CD4-positive, alpha-beta memory T cell (primary cell): ENCODE measurements at regions not wholly inside any gene's neighbourhood (a gene's known extent, or its start where the extent isn't known, plus 50 kb on each side); places are given as distances from the start of the nearest gene placed in this dataset.

Experiments used
- CTCF ChIA-PET: fragments of 350-600 bp; sonication (Branson Sonifier 250); formaldehyde crosslinking; loops from one replicate; lab custom pipeline; 2021; ENCODE audit warnings: inconsistent platforms; ENCODE audit not compliant: partially characterized antibody; lab: Charles Lee
- POLR2A ChIA-PET: fragments of 350-600 bp; sonication (Branson Sonifier 250); formaldehyde crosslinking; loops from one replicate; lab custom pipeline; 2021; ENCODE audit not compliant: partially characterized antibody; lab: Charles Lee
- DNase-seq, 5 donors: peaks; one replicate each; pipeline versions ENCODE4 v3.0.0 to v3.0.0-alpha.2; 2020 to 2022; ENCODE audit warnings: mixed read lengths in 1 of 5
- H3K27ac ChIP-seq: one replicate; pipeline ENCODE4 v1.7.0; 2013; ENCODE audit warnings: low read depth, low read length
- H3K27me3 ChIP-seq: 2 replicates; pipeline ENCODE4 v1.7.0; 2013; ENCODE audit warnings: mild to moderate bottlenecking, low read length, moderate library complexity; ENCODE audit not compliant: insufficient read depth
- H3K36me3 ChIP-seq: 2 replicates; pipeline ENCODE4 v1.7.0; 2013; ENCODE audit warnings: mild to moderate bottlenecking, low read length, moderate library complexity; ENCODE audit not compliant: insufficient read depth
- H3K4me1 ChIP-seq: 2 replicates; pipeline ENCODE4 v1.7.0; 2013; ENCODE audit warnings: mild to moderate bottlenecking, low read length, moderate library complexity; ENCODE audit not compliant: insufficient read depth
- H3K4me3 ChIP-seq, 2 donors: one replicate each; pipeline ENCODE4 v1.7.0; 2013; ENCODE audit warnings: low read length in 2 of 2, mild to moderate bottlenecking in 1 of 2
- H3K9me3 ChIP-seq, 2 donors: one replicate each; pipeline ENCODE4 v1.7.0; 2013; ENCODE audit warnings: low read length in 2 of 2, control low read depth in 1 of 2; ENCODE audit not compliant: control insufficient read depth in 1 of 2
- H3K27ac Mint-ChIP-seq, 7 donors: one replicate each; pipeline ENCODE4 v1.8.0; 2020 to 2021; ENCODE audit warnings: mixed read lengths in 7 of 7, mild to moderate bottlenecking in 6 of 7, inconsistent platforms in 3 of 7, moderate library complexity in 3 of 7
- H3K27me3 Mint-ChIP-seq, 2 donors: one replicate each; pipeline ENCODE4 v1.8.0; 2020 to 2021; ENCODE audit warnings: mixed read lengths in 2 of 2
- H3K36me3 Mint-ChIP-seq, 2 donors: one replicate each; pipeline ENCODE4 v1.8.0; 2020 to 2021; ENCODE audit warnings: mixed read lengths in 2 of 2, inconsistent platforms in 1 of 2, mild to moderate bottlenecking in 1 of 2
- H3K4me1 Mint-ChIP-seq, 4 donors: one replicate each; pipeline ENCODE4 v1.8.0; 2020 to 2021; ENCODE audit warnings: mixed read lengths in 4 of 4, mild to moderate bottlenecking in 1 of 4
- H3K4me3 Mint-ChIP-seq, 8 donors: one replicate each; pipeline ENCODE4 v1.8.0; 2020 to 2021; ENCODE audit warnings: mixed read lengths in 8 of 8, mild to moderate bottlenecking in 7 of 8, moderate library complexity in 6 of 8, inconsistent platforms in 3 of 8
- H3K9me3 Mint-ChIP-seq, 8 donors: one replicate each; pipeline ENCODE4 v1.8.0; 2020 to 2021; ENCODE audit warnings: mixed read lengths in 8 of 8, mild to moderate bottlenecking in 5 of 8, inconsistent platforms in 3 of 8, moderate library complexity in 1 of 8
- intact Hi-C: fragments of 100-400 bp; cut with micrococcal nuclease; formaldehyde crosslinking; loops from one replicate; pipeline ENCODE4 v1.15.1; 2023

GRCh38 chr3:161991901-161992540, 495.4 kb downstream of the OTOL1 start:
- DNase-seq, result no peak
- Mint-ChIP-seq H3K9me3 (peaks cover 0 to 15% (median 3%) of the 10 kb centered on the region in 8 donors), H3K27ac (no peak overlapping the region), H3K27me3 (no peaks in the 10 kb centered on the region), H3K36me3 (no peaks in the 10 kb centered on the region), H3K4me3 (no peak overlapping the region), H3K4me1 (no peaks in the 10 kb centered on the region)
- intact Hi-C loops, result no loop called here
- H3K9me3 ChIP-seq, result no peaks in the 10 kb centered on the region
- H3K4me1 ChIP-seq, result no peaks in the 10 kb centered on the region
- POLR2A ChIA-PET, result no interaction called here
- H3K27ac ChIP-seq, result no peak overlapping the region
- CTCF ChIA-PET, result no interaction called here
- H3K4me3 ChIP-seq, result no peak overlapping the region
- H3K27me3 ChIP-seq, result no peaks in the 10 kb centered on the region
- H3K36me3 ChIP-seq, result no peaks in the 10 kb centered on the region

GRCh38 chr3:161999846-162000245, 503.2 kb downstream of the OTOL1 start:
- Histone ChIP-seq H3K27me3 (no peaks in the 10 kb centered on the region), H3K9me3 (peaks cover 0 to 5% of the 10 kb centered on the region in 2 donors), H3K27ac (no peak overlapping the region), H3K4me1 (no peaks in the 10 kb centered on the region), H3K36me3 (no peaks in the 10 kb centered on the region), H3K4me3 (no peak overlapping the region)
- POLR2A ChIA-PET, result no interaction called here
- H3K27me3 Mint-ChIP-seq, result no peaks in the 10 kb centered on the region
- DNase-seq, result no peak
- CTCF ChIA-PET, result no interaction called here
- H3K27ac Mint-ChIP-seq, result no peak overlapping the region
- intact Hi-C loops, result no loop called here
- H3K4me3 Mint-ChIP-seq, result no peak overlapping the region
- H3K4me1 Mint-ChIP-seq, result no peaks in the 10 kb centered on the region
- H3K9me3 Mint-ChIP-seq, result peaks cover 2 to 50% (median 30%) of the 10 kb centered on the region in 8 donors
- H3K36me3 Mint-ChIP-seq, result no peaks in the 10 kb centered on the region

GRCh38 chr3:162007722-162008121, 511.1 kb downstream of the OTOL1 start:
- DNase-seq, result no peak
- intact Hi-C loops, result no loop called here
- H3K27me3 Mint-ChIP-seq, result no peaks in the 10 kb centered on the region
- H3K4me1 Mint-ChIP-seq, result no peaks in the 10 kb centered on the region
- H3K27me3 ChIP-seq, result no peaks in the 10 kb centered on the region
- H3K4me3 Mint-ChIP-seq, result no peak overlapping the region
- H3K4me1 ChIP-seq, result no peaks in the 10 kb centered on the region
- no peaks in the 10 kb centered on the region for H3K36me3 Mint-ChIP-seq
- H3K9me3 Mint-ChIP-seq, result peaks cover 0 to 20% (median 9%) of the 10 kb centered on the region in 8 donors
- POLR2A ChIA-PET, result no interaction called here
- H3K4me3 ChIP-seq, result no peak overlapping the region
- H3K9me3 ChIP-seq, result peaks cover 0 to 3% of the 10 kb centered on the region in 2 donors
- CTCF ChIA-PET, result no interaction called here
- H3K27ac Mint-ChIP-seq, result no peak overlapping the region
- no peaks in the 10 kb centered on the region for H3K36me3 ChIP-seq
- no peak overlapping the region for H3K27ac ChIP-seq

- H3K4me3 Mint-ChIP-seq, result no peak overlapping the region
- peaks cover 0 to 13% (median 2%) of the 10 kb centered on the region in 8 donors for H3K9me3 Mint-ChIP-seq
- CTCF ChIA-PET, result no interaction called here
- no peaks in the 10 kb centered on the region for H3K9me3 ChIP-seq
- no peaks in the 10 kb centered on the region for H3K36me3 Mint-ChIP-seq
- no peaks in the 10 kb centered on the region for H3K4me1 ChIP-seq
- no peaks in the 10 kb centered on the region for H3K27me3 Mint-ChIP-seq
- intact Hi-C loops, result no loop called here
- POLR2A ChIA-PET, result no interaction called here
- DNase-seq, result no peak
- no peak overlapping the region for H3K4me3 ChIP-seq
- no peaks in the 10 kb centered on the region for H3K27me3 ChIP-seq
- no peaks in the 10 kb centered on the region for H3K36me3 ChIP-seq
- H3K4me1 Mint-ChIP-seq, result no peaks in the 10 kb centered on the region
- H3K27ac Mint-ChIP-seq, result no peak overlapping the region
- no peak overlapping the region for H3K27ac ChIP-seq
These were observed 516.0 kb downstream of the OTOL1 start for GRCh38 chr3:162012633-162013032.

- H3K4me3 ChIP-seq, result no peak overlapping the region
- no peaks in the 10 kb centered on the region for H3K27me3 Mint-ChIP-seq
- no peak for DNase-seq
- no peaks in the 10 kb centered on the region for H3K9me3 ChIP-seq
- CTCF ChIA-PET, result no interaction called here
- intact Hi-C loops, result no loop called here
- no peaks in the 10 kb centered on the region for H3K4me1 ChIP-seq
- no peaks in the 10 kb centered on the region for H3K36me3 Mint-ChIP-seq
- H3K4me3 Mint-ChIP-seq, result no peak overlapping the region
- no peaks in the 10 kb centered on the region for H3K4me1 Mint-ChIP-seq
- H3K9me3 Mint-ChIP-seq, result peaks cover 0 to 8% (median 2%) of the 10 kb centered on the region in 8 donors
- POLR2A ChIA-PET, result no interaction called here
- no peaks in the 10 kb centered on the region for H3K27me3 ChIP-seq
- H3K36me3 ChIP-seq, result no peaks in the 10 kb centered on the region
- no peak overlapping the region for H3K27ac ChIP-seq
- H3K27ac Mint-ChIP-seq, result no peak overlapping the region
These were observed 517.7 kb downstream of the OTOL1 start for GRCh38 chr3:162014284-162014683.

GRCh38 chr3:162015856-162016255, 519.2 kb downstream of the OTOL1 start:
- Histone ChIP-seq H3K27ac (no peak overlapping the region), H3K9me3 (no peaks in the 10 kb centered on the region), H3K27me3 (no peaks in the 10 kb centered on the region), H3K36me3 (no peaks in the 10 kb centered on the region), H3K4me1 (no peaks in the 10 kb centered on the region), H3K4me3 (no peak overlapping the region)
- Mint-ChIP-seq H3K4me3 (no peak overlapping the region), H3K27ac (no peak overlapping the region), H3K4me1 (no peaks in the 10 kb centered on the region), H3K36me3 (no peaks in the 10 kb centered on the region), H3K9me3 (peaks cover 0 to 7% (median under 1%) of the 10 kb centered on the region in 8 donors), H3K27me3 (no peaks in the 10 kb centered on the region)
- intact Hi-C loops, result no loop called here
- no peak for DNase-seq
- CTCF ChIA-PET, result no interaction called here
- POLR2A ChIA-PET, result no interaction called here

- no peaks in the 10 kb centered on the region for H3K27me3 ChIP-seq
These were observed 523.2 kb downstream of the OTOL1 start for GRCh38 chr3:162019817-162020216.

More at GRCh38 chr3:162019817-162020216, 523.2 kb downstream of the OTOL1 start:
- no peaks in the 10 kb centered on the region for H3K4me1 Mint-ChIP-seq
- Histone ChIP-seq H3K27ac (no peak overlapping the region), H3K9me3 (no peaks in the 10 kb centered on the region), H3K4me1 (no peaks in the 10 kb centered on the region), H3K36me3 (no peaks in the 10 kb centered on the region), H3K4me3 (no peak overlapping the region)
- intact Hi-C loops, result no loop called here
- no peak overlapping the region for H3K4me3 Mint-ChIP-seq
- no peaks in the 10 kb centered on the region for H3K36me3 Mint-ChIP-seq
- H3K27ac Mint-ChIP-seq, result no peak overlapping the region
- peaks cover 0 to 9% (median 2%) of the 10 kb centered on the region in 8 donors for H3K9me3 Mint-ChIP-seq
- ChIA-PET CTCF (no interaction called here), POLR2A (no interaction called here)
- no peaks in the 10 kb centered on the region for H3K27me3 Mint-ChIP-seq
- DNase-seq, result no peak
